Choroid plexus epithelial cell (primary cell): ENCODE measurements at regions not wholly inside any gene's neighbourhood (a gene's known extent, or its start where the extent isn't known, plus 50 kb on each side); places are given as distances from the start of the nearest gene placed in this dataset.
A peak's percentile ranks its signal among the peaks of the same experiment; 100 is the strongest.

Experiments used
- DNase-seq: peaks from one replicate; pipeline ENCODE4 v3.0.0-alpha.2; 2010; ENCODE audit warnings: low read depth
- H3K4me3 ChIP-seq: 2 replicates; pipeline ENCODE4 v1.5.1; 2011; ENCODE audit warnings: low read depth, mild to moderate bottlenecking, control low read depth, low read length, moderate library complexity
- CTCF ChIP-seq: conservative IDR thresholded peaks from 2 replicates; pipeline ENCODE4 v1.5.1; 2011; ENCODE audit warnings: low read depth, mild to moderate bottlenecking, control low read depth, inconsistent platforms, low read length, moderate library complexity

- no peak overlapping the region for H3K4me3 ChIP-seq
- no peak for TF ChIP-seq CTCF
- DNase-seq, result no peak
Measured at GRCh38 chr21:29242201-29242600, 56.5 kb upstream of the BACH1 start.

- no peak for DNase-seq
- no peak for TF ChIP-seq CTCF
- H3K4me3 ChIP-seq, result no peak overlapping the region
Measured at GRCh38 chr21:29243188-29243587, 55.5 kb upstream of the BACH1 start.

GRCh38 chr21:29245104-29245643 is 53.5 kb upstream of the BACH1 start:
- no peak for TF ChIP-seq CTCF
- H3K4me3 ChIP-seq, result no peak overlapping the region

GRCh38 chr21:29245863-29246262 is 52.9 kb upstream of the BACH1 start:
- no peak for DNase-seq

More at GRCh38 chr21:29245104-29245643, 53.5 kb upstream of the BACH1 start:
- peak; percentile 33 for DNase-seq

GRCh38 chr21:29246614-29247013 is 52.1 kb upstream of the BACH1 start:
- H3K4me3 ChIP-seq, result no peak overlapping the region
- no peak for DNase-seq
- TF ChIP-seq CTCF, result no peak

More at GRCh38 chr21:29245863-29246262, 52.9 kb upstream of the BACH1 start:
- no peak overlapping the region for H3K4me3 ChIP-seq
- TF ChIP-seq CTCF, result no peak

- DNase-seq, result no peak
- TF ChIP-seq CTCF, result no peak
- no peak overlapping the region for H3K4me3 ChIP-seq
Measured at GRCh38 chr21:29248124-29248523, 50.6 kb upstream of the BACH1 start.
